ENCODE measurements at regions not wholly inside any gene's neighbourhood (a gene's known extent, or its start where the extent isn't known, plus 50 kb on each side); places are given as distances from the start of the nearest gene placed in this dataset.

DNA sequence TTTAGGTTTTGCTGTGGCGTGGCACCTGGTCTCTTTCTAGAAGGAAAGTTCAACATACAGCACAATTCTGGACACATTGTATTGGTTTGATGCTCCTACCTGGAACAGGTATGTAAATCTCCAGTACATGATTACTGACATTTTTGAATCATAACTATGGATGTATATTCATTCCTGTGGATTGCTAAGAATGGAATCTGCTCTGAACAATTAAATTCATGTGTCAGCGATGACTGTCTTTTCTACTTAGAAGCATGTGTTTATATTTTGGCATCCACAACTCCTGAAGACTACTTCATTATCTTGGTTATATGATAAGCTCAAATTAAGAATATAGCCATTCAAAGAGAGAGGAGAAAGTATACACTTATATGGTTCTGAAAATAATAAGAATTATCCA lies 291.8 kb downstream of the CHRM3 start:
- TF ChIP-seq, protein P1, sequence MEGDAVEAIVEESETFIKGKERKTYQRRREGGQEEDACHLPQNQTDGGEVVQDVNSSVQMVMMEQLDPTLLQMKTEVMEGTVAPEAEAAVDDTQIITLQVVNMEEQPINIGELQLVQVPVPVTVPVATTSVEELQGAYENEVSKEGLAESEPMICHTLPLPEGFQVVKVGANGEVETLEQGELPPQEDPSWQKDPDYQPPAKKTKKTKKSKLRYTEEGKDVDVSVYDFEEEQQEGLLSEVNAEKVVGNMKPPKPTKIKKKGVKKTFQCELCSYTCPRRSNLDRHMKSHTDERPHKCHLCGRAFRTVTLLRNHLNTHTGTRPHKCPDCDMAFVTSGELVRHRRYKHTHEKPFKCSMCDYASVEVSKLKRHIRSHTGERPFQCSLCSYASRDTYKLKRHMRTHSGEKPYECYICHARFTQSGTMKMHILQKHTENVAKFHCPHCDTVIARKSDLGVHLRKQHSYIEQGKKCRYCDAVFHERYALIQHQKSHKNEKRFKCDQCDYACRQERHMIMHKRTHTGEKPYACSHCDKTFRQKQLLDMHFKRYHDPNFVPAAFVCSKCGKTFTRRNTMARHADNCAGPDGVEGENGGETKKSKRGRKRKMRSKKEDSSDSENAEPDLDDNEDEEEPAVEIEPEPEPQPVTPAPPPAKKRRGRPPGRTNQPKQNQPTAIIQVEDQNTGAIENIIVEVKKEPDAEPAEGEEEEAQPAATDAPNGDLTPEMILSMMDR (conservative IDR thresholded peaks at IDR 0.05 in 1 of 2, IDR thresholded peaks at IDR 0.05 in 1 of 2; ENCODE audit: low read depth in 1 of 2, low read length in 2 of 2), result no peak
- no peak for TF ChIP-seq EZH2 (IDR thresholded peaks at IDR 0.05; ENCODE audit: low read length, missing control alignments)
